MCF 10A (cell line): ENCODE measurements at regions not wholly inside any gene's neighbourhood (a gene's known extent, or its start where the extent isn't known, plus 50 kb on each side); places are given as distances from the start of the nearest gene placed in this dataset.

ENCODE experiments used
- BruUV-seq: library from RNA; stranded (reverse); fragments of 400-500 nt; replicated peaks from 2 replicates; lab custom pipeline; 2021; lab: Mats Ljungman, UMichigan
- CTCF ChIA-PET: fragments of 300-600 bp; sonication (Branson Sonifier 250); formaldehyde crosslinking; extraction: SDS; loops from one replicate; lab custom pipeline; 2021; ENCODE audit warnings: antibody characterized with exemption, inconsistent platforms; lab: Yijun Ruan, JAX
- POLR2A ChIA-PET: fragments of 300-600, 350-650 bp; sonication (Branson Sonifier 250); formaldehyde crosslinking; extraction: SDS; loops from one replicate; lab custom pipeline; 2020; ENCODE audit warnings: antibody characterized with exemption, inconsistent platforms; lab: Yijun Ruan, JAX
- DNase-seq: peaks from one replicate; pipeline ENCODE4 v3.0.0-alpha.2; 2018; ENCODE audit not compliant: unreplicated experiment
- H3K27ac Mint-ChIP-seq: one replicate; pipeline ENCODE4 v1.8.0; 2022; ENCODE audit warnings: mild to moderate bottlenecking, low read depth, mixed read lengths; ENCODE audit not compliant: unreplicated experiment
- H3K27me3 Mint-ChIP-seq: one replicate; pipeline ENCODE4 v1.8.0; 2022; ENCODE audit warnings: mixed read lengths; ENCODE audit not compliant: insufficient read depth, unreplicated experiment
- H3K36me3 Mint-ChIP-seq: one replicate; pipeline ENCODE4 v1.8.0; 2022; ENCODE audit warnings: mild to moderate bottlenecking, moderate library complexity, mixed read lengths; ENCODE audit not compliant: insufficient read depth, unreplicated experiment
- H3K4me1 Mint-ChIP-seq: one replicate; pipeline ENCODE4 v1.8.0; 2022; ENCODE audit warnings: mixed read lengths; ENCODE audit not compliant: insufficient read depth, unreplicated experiment
- H3K4me3 Mint-ChIP-seq: one replicate; pipeline ENCODE4 v1.8.0; 2022; ENCODE audit warnings: mild to moderate bottlenecking, moderate library complexity, mixed read lengths; ENCODE audit not compliant: unreplicated experiment
- H3K9me3 Mint-ChIP-seq: one replicate; pipeline ENCODE4 v1.8.0; 2022; ENCODE audit warnings: mixed read lengths; ENCODE audit not compliant: unreplicated experiment
- CTCF ChIP-seq: fragments of 200-600 bp; IDR thresholded peaks from one replicate; pipeline ENCODE4 v1.8.0; 2022; ENCODE audit warnings: antibody characterized with exemption, mild to moderate bottlenecking; ENCODE audit not compliant: unreplicated experiment
- intact Hi-C: fragments of 100-400 bp; cut with micrococcal nuclease; formaldehyde crosslinking; loops from 2 replicates; pipeline ENCODE4 v1.14.1; 2022

- POLR2A ChIA-PET, result interaction anchor here (0.5 kb wide), 2 partner anchors 80 to 332 kb away, joined by 3 to 5 read pairs; no protein-coding TSS in a partner anchor
- no TSS peak for BruUV-seq
- Mint-ChIP-seq H3K4me1 (no peaks in the 10 kb centered on the region), H3K27me3 (no peaks in the 10 kb centered on the region), H3K4me3 (no peak overlapping the region), H3K9me3 (peaks cover 15% of the 10 kb centered on the region), H3K27ac (no peak overlapping the region), H3K36me3 (no peaks in the 10 kb centered on the region)
- CTCF ChIA-PET, result interaction anchor here (0.8 to 1.1 kb wide), 2 partner anchors 9 to 490 kb away, joined by 3 to 4 read pairs; no protein-coding TSS in a partner anchor
- intact Hi-C loops, result no loop called here
- no peak for TF ChIP-seq CTCF
- DNase-seq, result no peak
These were observed 140.7 kb downstream of the BCHE start for GRCh38 chr3:165696496-165696895.

DNA sequence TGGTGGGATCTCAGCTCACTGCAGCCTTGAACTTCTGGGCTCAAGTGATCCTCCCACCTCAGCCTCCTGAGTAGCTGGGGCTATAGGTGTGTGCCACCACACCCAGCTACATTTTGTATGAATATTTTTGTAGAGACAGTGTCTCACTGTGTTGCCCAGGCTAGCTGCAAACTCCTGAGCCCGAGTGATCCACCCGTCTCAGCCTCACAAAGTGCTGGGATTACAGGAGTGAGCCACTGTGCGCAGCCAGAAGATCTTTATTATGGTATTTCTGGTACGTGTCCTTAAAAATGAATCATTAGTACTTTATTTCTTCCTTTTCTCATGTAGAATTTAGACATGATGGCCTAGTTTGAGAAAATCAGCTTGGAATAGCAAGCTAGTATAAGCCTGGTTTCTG lies 153.3 kb downstream of the BCHE start:
- intact Hi-C loops, result no loop called here
- no peaks in the 10 kb centered on the region for H3K27me3 Mint-ChIP-seq
- ChIA-PET POLR2A (interaction anchor here (0.6 to 0.8 kb wide), 4 partner anchors 10 to 181 kb away, joined by 3 to 4 read pairs (median 3); no protein-coding TSS in a partner anchor), CTCF (no interaction called here)
- peaks cover 7% of the 10 kb centered on the region for H3K4me1 Mint-ChIP-seq
- H3K27ac Mint-ChIP-seq, result peak overlapping the region; percentile 1
- H3K9me3 Mint-ChIP-seq, result no peaks in the 10 kb centered on the region
- peak overlapping the region; percentile 38 for H3K4me3 Mint-ChIP-seq
- H3K36me3 Mint-ChIP-seq, result no peaks in the 10 kb centered on the region
- no peak for TF ChIP-seq CTCF
- BruUV-seq, result no TSS peak
- DNase-seq, result no peak

- no peak for TF ChIP-seq CTCF
- intact Hi-C loops, result no loop called here
- Mint-ChIP-seq H3K9me3 (no peaks in the 10 kb centered on the region), H3K36me3 (no peaks in the 10 kb centered on the region), H3K4me1 (peaks cover 7% of the 10 kb centered on the region), H3K4me3 (no peak overlapping the region), H3K27ac (no peak overlapping the region), H3K27me3 (no peaks in the 10 kb centered on the region)
- DNase-seq, result no peak
- no TSS peak for BruUV-seq
- CTCF ChIA-PET, result no interaction called here
- POLR2A ChIA-PET, result no interaction called here
These were observed 154.5 kb downstream of the BCHE start for GRCh38 chr3:165682734-165683133.

GRCh38 chr3:165669967-165670366 lies 167.3 kb downstream of the BCHE start:
- DNase-seq, result peak; percentile 10
- Mint-ChIP-seq H3K9me3 (peaks cover 5% of the 10 kb centered on the region), H3K27ac (no peak overlapping the region), H3K4me1 (peaks cover 6% of the 10 kb centered on the region), H3K27me3 (no peaks in the 10 kb centered on the region), H3K36me3 (no peaks in the 10 kb centered on the region), H3K4me3 (no peak overlapping the region)
- ChIA-PET POLR2A (no interaction called here), CTCF (interaction anchor here (0.7 kb wide), 1 partner anchor 60 kb away, joined by 3 read pairs; no protein-coding TSS in a partner anchor)
- no TSS peak for BruUV-seq
- intact Hi-C loops, result no loop called here
- no peak for TF ChIP-seq CTCF
